ENCODE measurements at regions not wholly inside any gene's neighbourhood (a gene's known extent, or its start where the extent isn't known, plus 50 kb on each side); places are given as distances from the start of the nearest gene placed in this dataset.

GRCh38 chr1:208344202-208344857 is 100.1 kb upstream of the PLXNA2 start:
- no peak for TF ChIP-seq CTCF (conservative IDR thresholded peaks at IDR 0.05)
- no peak for TF ChIP-seq EZH2 (IDR thresholded peaks at IDR 0.05; ENCODE audit: low read depth)

Measured in PC-9 (cell line).